H1 (cell line): ENCODE measurements at regions not wholly inside any gene's neighbourhood (a gene's known extent, or its start where the extent isn't known, plus 50 kb on each side); places are given as distances from the start of the nearest gene placed in this dataset.

Experiments used
- CTCF ChIA-PET: fragments of 300-600 bp; sonication (Branson Sonifier 250); formaldehyde crosslinking; loops from one replicate; lab custom pipeline; 2021; ENCODE audit not compliant: partially characterized antibody; lab: Charles Lee
- POLR2A ChIA-PET: fragments of 300-600 bp; sonication (Branson Sonifier 250); formaldehyde crosslinking; loops from one replicate; lab custom pipeline; 2021; ENCODE audit warnings: inconsistent platforms; ENCODE audit not compliant: partially characterized antibody; lab: Charles Lee
- DNase-seq, 2 experiments: peaks; one replicate each; pipeline versions ENCODE4 v3.0.0 to v3.0.0-alpha.2; 2010 to 2022; ENCODE audit warnings: low spot score in 2 of 2, low read depth in 1 of 2, mixed read lengths in 1 of 2
- FAIRE-seq: peaks from 2 replicates; lab custom pipeline; 2011; peaks lifted over from hg19 to GRCh38; lab: Jason Lieb, UNC
- H2AFZ ChIP-seq: 2 replicates; pipeline ENCODE4 v1.8.1; 2012; ENCODE audit warnings: low read length, inconsistent platforms
- H2AK5ac ChIP-seq: 2 replicates; pipeline ENCODE4 v1.6.1; 2013; ENCODE audit warnings: low read depth, low read length
- H2BK120ac ChIP-seq: replicated peaks from 2 replicates; pipeline ENCODE3; 2013; ENCODE audit warnings: low read depth, low read length, inconsistent platforms
- H2BK12ac ChIP-seq: 2 replicates; pipeline ENCODE4 v1.6.1; 2013; ENCODE audit warnings: low read depth, low read length
- H2BK15ac ChIP-seq: 2 replicates; pipeline ENCODE4 v1.6.1; 2013; ENCODE audit warnings: low read length
- H2BK20ac ChIP-seq: 2 replicates; pipeline ENCODE4 v1.6.1; 2013; ENCODE audit warnings: low read length
- H2BK5ac ChIP-seq: 2 replicates; pipeline ENCODE4 v1.6.1; 2013; ENCODE audit warnings: low read depth, low read length
- H3K14ac ChIP-seq: 2 replicates; pipeline ENCODE4 v1.6.1; 2013; ENCODE audit warnings: inconsistent platforms; ENCODE audit not compliant: insufficient read length
- H3K18ac ChIP-seq: 2 replicates; pipeline ENCODE4 v1.6.1; 2013; ENCODE audit warnings: low read length; ENCODE audit errors: extremely low read depth
- H3K23ac ChIP-seq: 2 replicates; pipeline ENCODE4 v1.6.1; 2013; ENCODE audit warnings: inconsistent platforms; ENCODE audit not compliant: insufficient read length
- H3K23me2 ChIP-seq: 2 replicates; pipeline ENCODE4 v1.6.1; 2013; ENCODE audit warnings: low read depth, low read length
- H3K27ac ChIP-seq: 2 replicates; pipeline ENCODE4 v1.6.1; 2011; ENCODE audit warnings: low read depth, low read length, inconsistent platforms
- H3K27me3 ChIP-seq, 4 experiments: replicated peaks in 1 of 4; 1 replicate in 1 of 4; 2 replicates in 3 of 4; pipeline versions ENCODE4 v1.6.1 to v1.8.1; 2011 to 2013; ENCODE audit warnings: low read length in 3 of 4, mild to moderate bottlenecking in 3 of 4, inconsistent platforms in 2 of 4, mixed read lengths in 2 of 4, moderate library complexity in 1 of 4; ENCODE audit not compliant: control insufficient read depth in 3 of 4, insufficient read depth in 3 of 4; ENCODE audit errors: extremely low read depth in 1 of 4
- H3K36me3 ChIP-seq, 4 experiments: 2 replicates each; pipeline versions ENCODE4 v1.6.1 to v1.8.1; 2011 to 2013; ENCODE audit warnings: mild to moderate bottlenecking in 4 of 4, low read length in 3 of 4, moderate library complexity in 2 of 4, control low read depth in 1 of 4, inconsistent platforms in 1 of 4; ENCODE audit not compliant: insufficient read depth in 4 of 4, control insufficient read depth in 2 of 4
- H3K4ac ChIP-seq: replicated peaks from 2 replicates; pipeline ENCODE3; 2013; ENCODE audit warnings: low read length, low read depth, mixed read lengths, inconsistent platforms; ENCODE audit not compliant: insufficient read length
- H3K4me1 ChIP-seq, 4 experiments: replicated peaks in 1 of 4; 1 replicate in 1 of 4; 2 replicates in 3 of 4; pipeline versions ENCODE4 v1.6.1 to v1.8.1; 2011 to 2013; ENCODE audit warnings: low read length in 3 of 4, inconsistent platforms in 2 of 4, mixed read lengths in 1 of 4; ENCODE audit not compliant: insufficient read depth in 4 of 4, control insufficient read depth in 3 of 4
- H3K4me2 ChIP-seq, 2 experiments: 2 replicates each; pipeline versions ENCODE4 v1.6.1 to v1.8.1; 2011 to 2013; ENCODE audit warnings: low read depth in 2 of 2, low read length in 2 of 2, control low read depth in 1 of 2, inconsistent platforms in 1 of 2, mild to moderate bottlenecking in 1 of 2; ENCODE audit not compliant: insufficient read depth in 1 of 2
- H3K4me3 ChIP-seq, 4 experiments: fragments of 200-600, 300-600 bp in 1 of 4; sonication (generic), shearing (Covaris generic), sonication (Bioruptor Twin) in 1 of 4; 2 replicates each; pipeline versions ENCODE4 v1.5.1 to v1.8.1; 2011 to 2016; ENCODE audit warnings: low read length in 4 of 4, low read depth in 3 of 4, control low read depth in 2 of 4, inconsistent platforms in 2 of 4, mild to moderate bottlenecking in 2 of 4, mixed read lengths in 1 of 4, moderate library complexity in 1 of 4; ENCODE audit not compliant: insufficient read depth in 2 of 4; ENCODE audit errors: extremely low read depth in 1 of 4
- H3K56ac ChIP-seq: replicated peaks from 2 replicates; pipeline ENCODE3; 2013; ENCODE audit warnings: low read depth, mild to moderate bottlenecking, mixed read lengths, low read length, inconsistent platforms; ENCODE audit not compliant: insufficient read length
- H3K79me1 ChIP-seq: 2 replicates; pipeline ENCODE4 v1.6.1; 2013; ENCODE audit warnings: low read depth, low read length, control low read depth
- H3K79me2 ChIP-seq, 2 experiments: 2 replicates each; pipeline versions ENCODE4 v1.6.1 to v1.8.1; 2012 to 2013; ENCODE audit warnings: low read length in 2 of 2, mild to moderate bottlenecking in 2 of 2, inconsistent platforms in 1 of 2; ENCODE audit not compliant: insufficient read depth in 2 of 2, control insufficient read depth in 1 of 2
- H3K9ac ChIP-seq, 4 experiments: replicated peaks in 1 of 4; 1 replicate in 1 of 4; 2 replicates in 3 of 4; pipeline versions ENCODE4 v1.6.1 to v1.8.1; 2011 to 2013; ENCODE audit warnings: low read depth in 3 of 4, low read length in 3 of 4, control low read depth in 2 of 4, mild to moderate bottlenecking in 2 of 4, moderate library complexity in 2 of 4, inconsistent platforms in 1 of 4; ENCODE audit errors: extremely low read depth in 1 of 4
- H3K9me3 ChIP-seq, 2 experiments: 2 replicates each; pipeline versions ENCODE4 v1.6.1 to v1.8.1; 2012 to 2013; ENCODE audit warnings: mild to moderate bottlenecking in 2 of 2, moderate library complexity in 2 of 2, control low read depth in 1 of 2, inconsistent platforms in 1 of 2, low read depth in 1 of 2, low read length in 1 of 2, mixed read lengths in 1 of 2; ENCODE audit not compliant: insufficient read depth in 2 of 2
- H4K20me1 ChIP-seq, 2 experiments: replicated peaks in 1 of 2; 2 replicates each; pipeline versions ENCODE3 to v1.8.1; 2011 to 2013; ENCODE audit warnings: inconsistent platforms in 2 of 2, low read length in 2 of 2, mild to moderate bottlenecking in 1 of 2; ENCODE audit not compliant: insufficient read depth in 2 of 2, control insufficient read depth in 1 of 2
- H4K5ac ChIP-seq: 2 replicates; pipeline ENCODE4 v1.6.1; 2013; ENCODE audit warnings: low read length, low read depth, mixed read lengths, inconsistent platforms; ENCODE audit not compliant: insufficient read length
- H4K8ac ChIP-seq: 2 replicates; pipeline ENCODE4 v1.8.0; 2013; ENCODE audit warnings: mild to moderate bottlenecking, moderate library complexity, low read length, inconsistent platforms; ENCODE audit not compliant: insufficient read depth; ENCODE audit errors: extremely low read depth
- H4K91ac ChIP-seq: replicated peaks from 2 replicates; pipeline ENCODE3; 2013; ENCODE audit warnings: low read length, mixed read lengths, inconsistent platforms; ENCODE audit not compliant: insufficient read length
- CHD1 ChIP-seq: IDR thresholded peaks from 2 replicates; pipeline ENCODE4 v1.6.1; 2012; ENCODE audit warnings: low read depth, low read length, improper control_type of control experiment
- CREB1 ChIP-seq: IDR thresholded peaks from 2 replicates; pipeline ENCODE4 v1.6.1; 2012; ENCODE audit warnings: inconsistent platforms
- FOSL1 ChIP-seq: IDR thresholded peaks from 2 replicates; pipeline ENCODE4 v1.6.1; 2011; ENCODE audit warnings: mild to moderate bottlenecking, low read depth, low read length, moderate library complexity; ENCODE audit not compliant: insufficient read depth
- HDAC6 ChIP-seq: IDR thresholded peaks from one replicate; pipeline ENCODE4 v1.7.1; 2012; ENCODE audit warnings: low read depth, mild to moderate bottlenecking, inconsistent platforms, low read length, moderate library complexity
- MAFK ChIP-seq: IDR thresholded peaks from 2 replicates; pipeline ENCODE4 v1.6.1; 2012; ENCODE audit warnings: low read depth, mild to moderate bottlenecking, improper control_type of control experiment, low read length
- NANOG ChIP-seq: IDR thresholded peaks from 2 replicates; pipeline ENCODE4 v1.6.1; 2011; ENCODE audit warnings: low read length, low read depth, mild to moderate bottlenecking, inconsistent platforms; ENCODE audit not compliant: insufficient read depth, poor library complexity, severe bottlenecking
- PHF8 ChIP-seq: fragments of 200-600 bp; sonication (generic); conservative IDR thresholded peaks from 2 replicates; pipeline ENCODE4 v1.7.1; 2012; ENCODE audit warnings: low read depth, mild to moderate bottlenecking, inconsistent platforms, low read length, moderate library complexity
- POLR2AphosphoS5 ChIP-seq: IDR thresholded peaks from 2 replicates; pipeline ENCODE4 v1.6.1; 2011; ENCODE audit warnings: low read depth, low read length
- POU5F1 ChIP-seq: IDR thresholded peaks from 2 replicates; pipeline ENCODE4 v1.6.1; 2011; ENCODE audit warnings: low read depth, mild to moderate bottlenecking, low read length, moderate library complexity
- RNF2 ChIP-seq: fragments of 200-900, 300-1000 bp; sonication (generic); IDR thresholded peaks from 2 replicates; pipeline ENCODE4 v1.7.1; 2016; ENCODE audit warnings: borderline replicate concordance, low read depth, mild to moderate bottlenecking, antibody characterized with exemption, low read length; ENCODE audit not compliant: poor library complexity, severe bottlenecking; ENCODE audit errors: missing control alignments
- SP4 ChIP-seq: IDR thresholded peaks from 2 replicates; pipeline ENCODE4 v1.6.1; 2012; ENCODE audit warnings: low read length, inconsistent platforms
- TBP ChIP-seq: IDR thresholded peaks from 2 replicates; pipeline ENCODE4 v1.6.1; 2011; ENCODE audit warnings: low read depth, low read length, improper control_type of control experiment
- WGBS, 2 experiments: shearing (Covaris generic) in 1 of 2; methylation state at CpG; one replicate each; pipeline versions ENCODE4 v1.1.6 to v1.1.7; 2013 to 2015; ENCODE audit warnings: low lambda C conversion rate in 2 of 2, mixed read lengths in 2 of 2, inconsistent platforms in 1 of 2, low coverage in 1 of 2, missing lambda C conversion rate in 1 of 2; ENCODE audit not compliant: insufficient replicate concordance in 2 of 2, insufficient coverage in 1 of 2, insufficient read length in 1 of 2; ENCODE audit errors: extremely low coverage in 1 of 2, missing lambda C conversion rate in 1 of 2; 5-methylcytosine and 5-hydroxymethylcytosine counted together
- TF ChIP-seq, protein P1 (sequence below): IDR thresholded peaks from 2 replicates; pipeline ENCODE4 v1.6.1; 2012; ENCODE audit warnings: inconsistent platforms

DNA sequence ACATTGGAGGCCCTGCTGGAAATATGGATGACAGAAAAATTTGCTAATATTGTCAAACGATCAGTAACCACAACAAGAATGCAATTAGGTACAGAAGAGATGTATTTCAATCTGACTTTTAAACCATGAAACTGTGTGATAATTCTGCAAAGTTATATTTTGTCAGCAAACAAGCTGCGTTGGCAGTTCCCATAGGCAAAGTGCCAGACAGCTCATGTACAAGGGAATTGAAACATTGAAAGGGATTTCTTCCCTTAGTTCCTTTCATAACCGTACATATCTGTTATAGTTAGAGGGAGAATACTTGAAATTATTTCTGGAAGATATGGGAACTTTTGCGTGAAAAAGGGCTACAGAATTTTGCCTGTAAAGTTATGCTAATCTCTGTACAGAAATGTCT lies 419.4 kb upstream of the PTGER4 start:
- H3K23ac ChIP-seq: no peak overlapping the region
- WGBS, 2 experiments: 92% methylated on average over 4 of the region's 4 CpGs; no CpG with 5 or more reads in 1 of the 2 experiments
- no peaks in the 10 kb centered on the region for H3K79me1 ChIP-seq
- no peak overlapping the region for H2BK20ac ChIP-seq
- no peak overlapping the region for H2BK15ac ChIP-seq
- no peak overlapping the region for H3K4me2 ChIP-seq
- no peak overlapping the region for H4K91ac ChIP-seq
- no peaks in the 10 kb centered on the region for H3K9me3 ChIP-seq
- ChIA-PET CTCF (no interaction called here), POLR2A (no interaction called here)
- no peaks in the 10 kb centered on the region for H3K27me3 ChIP-seq
- no peak overlapping the region for H2BK120ac ChIP-seq
- H3K27ac ChIP-seq: no peak overlapping the region
- no peak overlapping the region for H4K8ac ChIP-seq
- no peak overlapping the region for H2AK5ac ChIP-seq
- no peak overlapping the region for H2AFZ ChIP-seq
- H3K23me2 ChIP-seq: peaks cover 2% of the 10 kb centered on the region; the same call in 1 of the 2 replicates
- H3K79me2 ChIP-seq: no peaks in the 10 kb centered on the region
- no peak overlapping the region for H3K9ac ChIP-seq
- H3K4me3 ChIP-seq: no peak overlapping the region
- no peaks in the 10 kb centered on the region for H4K20me1 ChIP-seq
- no peak overlapping the region for H2BK5ac ChIP-seq
- H3K56ac ChIP-seq: no peak overlapping the region
- no peak overlapping the region for H4K5ac ChIP-seq
- no peak for FAIRE-seq
- H3K18ac ChIP-seq: no peak overlapping the region
- no peak overlapping the region for H3K4ac ChIP-seq
- no peak for DNase-seq
- H2BK12ac ChIP-seq: no peak overlapping the region
- H3K14ac ChIP-seq: no peak overlapping the region
- no peaks in the 10 kb centered on the region for H3K4me1 ChIP-seq
- no peaks in the 10 kb centered on the region for H3K36me3 ChIP-seq
- TF ChIP-seq POU5F1: no peak
- TF ChIP-seq POLR2AphosphoS5: no peak
- TF ChIP-seq PHF8: no peak
- no peak for TF ChIP-seq SP4
- TF ChIP-seq FOSL1: no peak
- TF ChIP-seq RNF2: no peak
- TF ChIP-seq NANOG: no peak
- no peak for TF ChIP-seq HDAC6
- TF ChIP-seq CREB1: no peak
- TF ChIP-seq MAFK: no peak
- TF ChIP-seq CHD1: no peak
- TF ChIP-seq, protein P1, sequence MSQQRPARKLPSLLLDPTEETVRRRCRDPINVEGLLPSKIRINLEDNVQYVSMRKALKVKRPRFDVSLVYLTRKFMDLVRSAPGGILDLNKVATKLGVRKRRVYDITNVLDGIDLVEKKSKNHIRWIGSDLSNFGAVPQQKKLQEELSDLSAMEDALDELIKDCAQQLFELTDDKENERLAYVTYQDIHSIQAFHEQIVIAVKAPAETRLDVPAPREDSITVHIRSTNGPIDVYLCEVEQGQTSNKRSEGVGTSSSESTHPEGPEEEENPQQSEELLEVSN: no peak
- TF ChIP-seq TBP: no peak
